OCI-LY7 (cell line): ENCODE measurements at regions not wholly inside any gene's neighbourhood (a gene's known extent, or its start where the extent isn't known, plus 50 kb on each side); places are given as distances from the start of the nearest gene placed in this dataset.

Experiments used
- EZH2phosphoT487 ChIP-seq: fragments of 200-600 bp; sonication (generic); IDR thresholded peaks from 2 replicates; pipeline ENCODE4 v1.6.1; 2018; ENCODE audit warnings: low read depth, borderline replicate concordance, mild to moderate bottlenecking, mixed run types, antibody characterized with exemption, low read length, moderate library complexity, mixed read lengths
- TF ChIP-seq, protein P1 (sequence below): fragments of 200-600 bp; sonication (generic); conservative IDR thresholded peaks from 2 replicates; pipeline ENCODE4 v1.5.1; 2014; ENCODE audit warnings: mild to moderate bottlenecking, antibody characterized with exemption, low read length, moderate library complexity, mixed read lengths

GRCh38 chr9:110089681-110090370 lies 118.1 kb downstream of the C9orf152 start:
- TF ChIP-seq, protein P1, sequence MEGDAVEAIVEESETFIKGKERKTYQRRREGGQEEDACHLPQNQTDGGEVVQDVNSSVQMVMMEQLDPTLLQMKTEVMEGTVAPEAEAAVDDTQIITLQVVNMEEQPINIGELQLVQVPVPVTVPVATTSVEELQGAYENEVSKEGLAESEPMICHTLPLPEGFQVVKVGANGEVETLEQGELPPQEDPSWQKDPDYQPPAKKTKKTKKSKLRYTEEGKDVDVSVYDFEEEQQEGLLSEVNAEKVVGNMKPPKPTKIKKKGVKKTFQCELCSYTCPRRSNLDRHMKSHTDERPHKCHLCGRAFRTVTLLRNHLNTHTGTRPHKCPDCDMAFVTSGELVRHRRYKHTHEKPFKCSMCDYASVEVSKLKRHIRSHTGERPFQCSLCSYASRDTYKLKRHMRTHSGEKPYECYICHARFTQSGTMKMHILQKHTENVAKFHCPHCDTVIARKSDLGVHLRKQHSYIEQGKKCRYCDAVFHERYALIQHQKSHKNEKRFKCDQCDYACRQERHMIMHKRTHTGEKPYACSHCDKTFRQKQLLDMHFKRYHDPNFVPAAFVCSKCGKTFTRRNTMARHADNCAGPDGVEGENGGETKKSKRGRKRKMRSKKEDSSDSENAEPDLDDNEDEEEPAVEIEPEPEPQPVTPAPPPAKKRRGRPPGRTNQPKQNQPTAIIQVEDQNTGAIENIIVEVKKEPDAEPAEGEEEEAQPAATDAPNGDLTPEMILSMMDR: no peak
- no peak for TF ChIP-seq EZH2phosphoT487
